ENCODE measurements at regions not wholly inside any gene's neighbourhood (a gene's known extent, or its start where the extent isn't known, plus 50 kb on each side); places are given as distances from the start of the nearest gene placed in this dataset.

DNA sequence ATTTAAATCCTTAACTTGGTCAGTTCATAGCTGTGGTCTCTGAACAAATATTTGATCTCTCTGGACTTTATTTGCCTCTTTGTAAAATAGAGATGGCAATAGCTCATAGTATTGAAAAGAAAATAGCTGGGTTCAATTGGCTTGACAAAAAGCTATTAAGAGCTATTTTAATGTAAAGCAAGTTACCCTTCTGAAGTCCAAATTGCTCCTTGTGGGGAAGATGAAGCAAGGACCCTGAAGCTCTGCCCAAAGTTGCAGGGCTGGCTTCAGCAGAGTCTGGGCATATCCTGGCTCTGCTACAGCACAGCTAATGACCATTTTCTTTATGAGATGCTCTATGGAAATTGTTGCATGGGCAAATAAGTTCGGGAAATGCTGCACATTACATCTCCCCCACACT, 484.5 kb downstream of the TDRD3 start:
- TF ChIP-seq POLR2A (IDR thresholded peaks at IDR 0.05; ENCODE audit: control extremely low read depth in 1 of 2, low read depth in 2 of 2, low read length in 2 of 2) = no peak
- TF ChIP-seq SIN3A (conservative IDR thresholded peaks at IDR 0.05 in 1 of 2, IDR thresholded peaks at IDR 0.05 in 1 of 2; ENCODE audit: low read depth in 1 of 2, low read length in 2 of 2) = no peak
